Ovary (tissue), 7 donors: ENCODE measurements at regions not wholly inside any gene's neighbourhood (a gene's known extent, or its start where the extent isn't known, plus 50 kb on each side); places are given as distances from the start of the nearest gene placed in this dataset.

Experiments
- DNase-seq, 5 donors: peaks; one replicate each; pipeline ENCODE4 v3.0.0-alpha.2; 2019 to 2020
- H3K27ac ChIP-seq, 2 donors: fragments of 200-600 bp; one replicate each; pipeline versions ENCODE4 v1.5.1 to v1.8.0; 2019 to 2022
- H3K27me3 ChIP-seq: fragments of 200-600 bp; one replicate; pipeline ENCODE4 v1.8.0; 2022
- H3K36me3 ChIP-seq: fragments of 200-600 bp; sonication (generic); one replicate; pipeline ENCODE4 v1.5.1; 2019
- H3K4me1 ChIP-seq: one replicate; pipeline ENCODE4 v1.8.1; 2013; ENCODE audit warnings: mild to moderate bottlenecking, moderate library complexity; ENCODE audit not compliant: insufficient read depth
- H3K4me3 ChIP-seq: fragments of 200-600 bp; sonication (generic); one replicate; pipeline ENCODE4 v1.5.1; 2017
- H3K9me3 ChIP-seq, 2 donors: fragments of 200-600 bp in 1 of 2; sonication (generic) in 1 of 2; one replicate each; pipeline versions ENCODE4 v1.5.1 to v1.8.1; 2013 to 2019; ENCODE audit warnings: mild to moderate bottlenecking in 1 of 2, moderate library complexity in 1 of 2
- EP300 ChIP-seq: sonication (generic); formaldehyde crosslinking; IDR thresholded peaks from one replicate; pipeline ENCODE4 v1.6.1; 2017; ENCODE audit warnings: antibody characterized with exemption
- POLR2A ChIP-seq: fragments of 450-650 bp; IDR thresholded peaks from one replicate; pipeline ENCODE4 v1.6.1; 2017; ENCODE audit warnings: antibody characterized with exemption, mild to moderate bottlenecking, moderate library complexity
- WGBS, 3 donors: extraction: QIAGEN DNeasy Blood & Tissue Kit in 1 of 3; methylation state at CpG; one replicate each; pipeline versions ENCODE4 v1.1.5 to v1.1.7; 2013 to 2017; 5-methylcytosine and 5-hydroxymethylcytosine counted together
- intact Hi-C, 4 donors: fragments of 100-400 bp; cut with DNase I; formaldehyde crosslinking; loops; one replicate each; pipeline versions ENCODE4 v1.11.0 to v1.15.1; 2022 to 2023
- TF ChIP-seq, protein P1 (sequence below), 3 donors: fragments of 450-650 bp in 2 of 3; fragments of 200-600 bp in 1 of 3; IDR thresholded peaks; one replicate each; pipeline versions ENCODE4 v1.5.1 to v1.8.0; 2016 to 2022; ENCODE audit warnings: antibody characterized with exemption in 3 of 3, mild to moderate bottlenecking in 1 of 3
- donor health status: DM: no; HTN: no; CAD: no; lungs with moderate emphysema.
- donor health status: DM: no; HTN: no; CAD: no.
- donor health status: Bipolar disorder and iron deficiency.
- donor health status: DM: no; HTN: no; CAD: no.
- donor health status: DM: yes; HTN: yes; CAD: no.

DNA sequence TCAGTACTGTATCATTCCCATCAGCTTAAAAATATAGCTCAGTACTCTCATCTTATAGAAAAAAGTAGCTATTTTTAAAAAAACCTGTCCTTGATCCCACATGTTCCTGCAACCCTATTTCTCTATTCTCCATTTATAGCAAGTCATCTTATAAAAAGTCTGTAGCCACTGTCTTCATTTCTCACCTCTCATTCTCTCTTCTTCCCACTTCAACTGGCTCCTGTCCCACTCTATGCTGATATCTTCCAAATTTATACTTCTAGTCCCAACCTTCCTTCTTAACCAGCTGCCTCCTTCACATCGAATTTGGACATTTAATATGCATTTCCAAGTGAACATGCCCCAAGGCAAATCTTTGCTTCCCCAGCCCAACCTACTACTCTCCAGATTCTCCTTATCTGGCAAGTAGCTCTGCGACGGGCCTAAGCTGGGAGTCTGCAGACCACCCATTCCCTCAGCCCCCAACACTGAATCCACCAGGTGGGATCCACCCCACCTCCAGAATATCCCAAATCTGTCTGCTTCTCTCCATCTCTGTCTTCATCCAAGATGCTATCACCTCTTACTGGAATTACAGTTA lies 52.0 kb upstream of the TANC2 start:
- H3K27ac ChIP-seq = no peak overlapping the region
- H3K27me3 ChIP-seq = no peaks in the 10 kb centered on the region
- no peak for DNase-seq
- intact Hi-C loops = loop anchor here in 1 of 4 donors (5.0 kb wide), 1 partner anchor 477 kb away; no protein-coding TSS in a partner anchor
- H3K9me3 ChIP-seq = no peaks in the 10 kb centered on the region
- no peaks in the 10 kb centered on the region for H3K4me1 ChIP-seq
- no peak overlapping the region for H3K4me3 ChIP-seq
- TF ChIP-seq, protein P1, sequence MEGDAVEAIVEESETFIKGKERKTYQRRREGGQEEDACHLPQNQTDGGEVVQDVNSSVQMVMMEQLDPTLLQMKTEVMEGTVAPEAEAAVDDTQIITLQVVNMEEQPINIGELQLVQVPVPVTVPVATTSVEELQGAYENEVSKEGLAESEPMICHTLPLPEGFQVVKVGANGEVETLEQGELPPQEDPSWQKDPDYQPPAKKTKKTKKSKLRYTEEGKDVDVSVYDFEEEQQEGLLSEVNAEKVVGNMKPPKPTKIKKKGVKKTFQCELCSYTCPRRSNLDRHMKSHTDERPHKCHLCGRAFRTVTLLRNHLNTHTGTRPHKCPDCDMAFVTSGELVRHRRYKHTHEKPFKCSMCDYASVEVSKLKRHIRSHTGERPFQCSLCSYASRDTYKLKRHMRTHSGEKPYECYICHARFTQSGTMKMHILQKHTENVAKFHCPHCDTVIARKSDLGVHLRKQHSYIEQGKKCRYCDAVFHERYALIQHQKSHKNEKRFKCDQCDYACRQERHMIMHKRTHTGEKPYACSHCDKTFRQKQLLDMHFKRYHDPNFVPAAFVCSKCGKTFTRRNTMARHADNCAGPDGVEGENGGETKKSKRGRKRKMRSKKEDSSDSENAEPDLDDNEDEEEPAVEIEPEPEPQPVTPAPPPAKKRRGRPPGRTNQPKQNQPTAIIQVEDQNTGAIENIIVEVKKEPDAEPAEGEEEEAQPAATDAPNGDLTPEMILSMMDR (IDR thresholded peaks at IDR 0.05) = no peak
- TF ChIP-seq EP300 = no peak
- no peak for TF ChIP-seq POLR2A
- H3K36me3 ChIP-seq = no peaks in the 10 kb centered on the region
- WGBS, 3 donors = 55 to 75% (median 65%) methylated on average over 3 of the region's 3 CpGs

DNA sequence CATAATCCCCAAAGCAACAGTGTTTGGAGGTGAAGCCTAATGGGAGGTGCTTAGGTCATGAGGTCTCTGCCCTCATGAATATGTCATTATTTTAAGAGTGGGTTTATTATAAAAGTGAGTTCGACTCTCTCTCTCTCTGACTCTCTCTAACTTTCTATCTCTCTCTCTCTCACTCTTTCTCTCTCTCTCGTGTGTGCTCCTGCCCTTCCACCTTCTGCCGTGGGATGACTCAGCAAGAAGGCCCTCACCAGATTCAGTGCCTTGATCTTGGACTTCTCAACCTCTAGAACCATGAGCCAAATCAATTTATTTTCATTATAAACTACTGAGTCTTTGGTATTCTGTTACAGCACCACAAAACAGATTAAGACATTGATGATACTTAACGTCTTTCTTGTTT lies 53.7 kb upstream of the TANC2 start:
- no peaks in the 10 kb centered on the region for H3K9me3 ChIP-seq
- no peak overlapping the region for H3K27ac ChIP-seq
- H3K27me3 ChIP-seq = no peaks in the 10 kb centered on the region
- intact Hi-C loops = loop anchor here in 1 of 4 donors (5.0 kb wide), 1 partner anchor 475 kb away; no protein-coding TSS in a partner anchor
- WGBS, 3 donors = 86 to 94% (median 93%) methylated on average over 4 of the region's 4 CpGs
- H3K36me3 ChIP-seq = no peaks in the 10 kb centered on the region
- H3K4me1 ChIP-seq = no peaks in the 10 kb centered on the region
- TF ChIP-seq POLR2A = no peak
- TF ChIP-seq, protein P1 (IDR thresholded peaks at IDR 0.05) = no peak
- TF ChIP-seq EP300 = no peak
- DNase-seq = no peak
- H3K4me3 ChIP-seq = no peak overlapping the region

DNA sequence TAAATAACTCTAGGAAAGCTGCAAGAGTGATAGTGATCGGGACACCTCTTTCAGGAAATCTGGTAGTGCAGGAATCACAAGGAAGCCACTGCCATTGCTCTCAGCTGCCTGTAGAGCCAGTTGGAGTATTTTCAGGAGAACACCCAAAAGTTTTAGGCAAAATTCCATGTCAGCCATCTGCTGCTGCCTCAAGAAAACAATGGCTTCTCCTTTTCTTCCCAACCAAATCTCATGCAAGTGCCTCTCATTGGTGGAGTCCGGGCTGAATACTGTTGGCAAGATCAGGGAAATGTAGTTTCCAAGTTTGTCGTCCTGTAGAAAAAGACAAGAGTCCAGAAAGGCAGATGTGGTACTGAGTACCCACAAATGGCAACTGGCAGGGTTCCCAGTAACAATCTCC lies 54.9 kb upstream of the TANC2 start:
- no peaks in the 10 kb centered on the region for H3K27me3 ChIP-seq
- no peaks in the 10 kb centered on the region for H3K4me1 ChIP-seq
- no peak overlapping the region for H3K27ac ChIP-seq
- WGBS, 3 donors = 32 to 51% (median 45%) methylated on average over 3 of the region's 3 CpGs
- no peak overlapping the region for H3K4me3 ChIP-seq
- DNase-seq = no peak
- intact Hi-C loops = loop anchor here in 1 of 4 donors (5.0 kb wide), 1 partner anchor 474 kb away; no protein-coding TSS in a partner anchor
- no peaks in the 10 kb centered on the region for H3K36me3 ChIP-seq
- TF ChIP-seq, protein P1 (IDR thresholded peaks at IDR 0.05) = no peak
- TF ChIP-seq POLR2A (no peak), EP300 (no peak)
- H3K9me3 ChIP-seq = no peaks in the 10 kb centered on the region

DNA sequence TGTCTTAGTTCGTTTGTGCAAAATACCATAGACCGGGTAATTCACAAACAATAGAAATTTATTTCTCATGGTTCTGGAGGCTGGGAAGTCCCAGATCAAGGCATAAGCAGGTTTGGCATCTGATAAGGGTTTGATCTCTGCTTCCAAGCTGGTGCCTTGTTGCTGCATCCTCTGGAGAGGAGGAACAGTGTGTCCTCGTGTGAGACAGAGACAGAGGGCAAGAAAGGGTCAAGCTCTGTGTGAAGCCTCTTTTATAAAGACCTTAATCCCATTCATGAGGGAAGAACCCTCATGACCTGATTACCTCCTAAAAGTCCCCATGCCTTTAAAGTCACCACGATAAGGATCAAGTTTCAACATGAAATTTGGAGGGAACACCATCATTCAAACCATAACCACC lies 55.8 kb upstream of the TANC2 start:
- TF ChIP-seq, protein P1 (IDR thresholded peaks at IDR 0.05) = no peak
- no peak for TF ChIP-seq POLR2A
- no peak for TF ChIP-seq EP300
- Histone ChIP-seq H3K4me3 (no peak overlapping the region), H3K4me1 (no peaks in the 10 kb centered on the region), H3K27ac (no peak overlapping the region), H3K36me3 (no peaks in the 10 kb centered on the region), H3K9me3 (no peaks in the 10 kb centered on the region), H3K27me3 (no peaks in the 10 kb centered on the region)
- no peak for DNase-seq
- WGBS, 3 donors = 64 to 72% (median 67%) methylated on average over 4 of the region's 4 CpGs
- intact Hi-C loops = loop anchor here in 1 of 4 donors (5.0 kb wide), 1 partner anchor 473 kb away; no protein-coding TSS in a partner anchor
